ENCODE measurements at regions not wholly inside any gene's neighbourhood (a gene's known extent, or its start where the extent isn't known, plus 50 kb on each side); places are given as distances from the start of the nearest gene placed in this dataset.
"Not testable (repeated sequence)": the region's sequence is repeated elsewhere in the genome, so short reads cannot be mapped to it uniquely, and the experiment has no call there.

DNA sequence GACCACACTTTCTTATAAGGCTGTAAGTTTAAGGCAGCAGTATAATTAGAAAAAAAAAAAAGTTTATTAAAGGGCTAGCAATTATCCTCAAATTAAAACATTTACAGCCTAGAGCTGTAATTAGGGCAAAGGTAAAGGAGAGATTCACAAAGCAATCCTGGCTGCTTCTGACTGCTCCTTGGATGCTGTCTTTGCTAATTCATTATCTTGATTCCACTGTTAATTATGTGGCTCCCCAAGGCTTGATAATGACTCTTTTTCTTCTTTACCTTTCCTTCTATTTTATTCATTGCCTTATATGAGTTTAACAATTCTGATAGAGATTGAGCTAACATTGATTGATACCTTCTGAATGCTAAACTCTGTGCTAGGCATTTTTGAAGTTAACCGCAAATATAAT is 476.5 kb downstream of the DTWD2 start:
- Histone ChIP-seq H3K4me3 (no peak overlapping the region), H3K36me3 (no peaks in the 10 kb centered on the region), H3K9me3 (replicated peaks) (peaks cover 2% of the 10 kb centered on the region; the same call in 1 of the 2 replicates), H3K27me3 (replicated peaks) (no peaks in the 10 kb centered on the region), H3K4me1 (replicated peaks) (no peaks in the 10 kb centered on the region), H3K27ac (no peak overlapping the region)
- no peak for DNase-seq (ENCODE audit: low read depth in 1 of 2, low spot score in 2 of 2)

DNA sequence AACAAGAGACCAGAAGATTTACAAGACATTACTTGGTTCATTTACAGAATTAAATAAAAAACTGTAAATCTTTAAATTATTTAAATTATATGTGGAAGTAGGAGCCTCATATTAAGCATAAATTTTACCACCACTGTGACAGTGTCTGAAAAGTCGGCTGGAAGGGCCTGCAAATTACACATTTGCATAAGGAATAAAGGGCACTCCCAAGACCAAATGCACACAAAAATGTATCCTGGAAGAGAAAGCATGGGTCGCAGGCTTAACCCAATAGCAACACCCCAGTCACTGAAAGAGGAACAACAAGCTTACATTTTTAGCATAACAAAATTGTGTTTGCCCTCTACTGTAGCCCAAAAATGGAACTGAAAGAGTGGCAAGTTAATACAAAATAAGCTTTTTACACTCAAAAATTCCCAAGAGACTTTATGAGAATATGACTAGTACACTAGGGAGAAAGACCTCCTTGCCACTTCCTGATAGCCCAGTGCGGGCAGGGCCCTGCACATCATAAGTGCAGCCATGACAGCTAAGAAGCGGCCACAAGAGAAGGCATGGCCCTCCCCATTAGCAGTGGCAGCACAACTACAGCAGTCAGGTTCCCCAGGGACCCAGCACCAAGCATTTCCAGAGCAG is 482.0 kb downstream of the DTWD2 start:
- Histone ChIP-seq H3K27me3 (replicated peaks) (no peaks in the 10 kb centered on the region), H3K27ac (no peak overlapping the region), H3K36me3 (no peaks in the 10 kb centered on the region), H3K4me1 (replicated peaks) (no peaks in the 10 kb centered on the region), H3K4me3 (no peak overlapping the region), H3K9me3 (replicated peaks) (peaks cover 21% of the 10 kb centered on the region)
- no peak for DNase-seq (ENCODE audit: low read depth in 1 of 2, low spot score in 2 of 2)

DNA sequence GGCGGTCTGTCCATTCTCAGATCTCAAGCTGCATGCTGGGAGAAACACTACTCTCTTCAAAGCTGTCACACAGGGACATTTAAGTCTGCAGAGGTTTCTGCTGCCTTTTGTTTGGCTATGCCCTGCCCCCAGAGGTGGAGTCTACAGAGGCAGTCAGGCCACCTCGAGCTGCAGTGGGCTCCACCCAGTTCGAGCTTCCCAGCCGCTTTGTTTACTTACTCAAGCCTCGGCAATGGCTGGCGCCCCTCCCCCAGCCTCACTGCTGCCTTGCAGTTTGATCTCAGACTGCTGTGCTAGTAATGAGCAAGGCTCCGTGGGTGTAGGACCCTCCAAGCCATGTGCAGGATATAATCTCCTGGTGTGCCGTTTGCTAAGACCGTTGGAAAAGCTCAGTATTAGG is 486.1 kb downstream of the DTWD2 start:
- H3K9me3 ChIP-seq (replicated peaks): peaks cover 19% of the 10 kb centered on the region
- H3K27me3 ChIP-seq (replicated peaks); DNase-seq (ENCODE audit: low read depth in 1 of 2, low spot score in 2 of 2); H3K4me1 ChIP-seq (replicated peaks); H3K4me3 ChIP-seq; H3K36me3 ChIP-seq; H3K27ac ChIP-seq: not testable (repeated sequence)

DNA sequence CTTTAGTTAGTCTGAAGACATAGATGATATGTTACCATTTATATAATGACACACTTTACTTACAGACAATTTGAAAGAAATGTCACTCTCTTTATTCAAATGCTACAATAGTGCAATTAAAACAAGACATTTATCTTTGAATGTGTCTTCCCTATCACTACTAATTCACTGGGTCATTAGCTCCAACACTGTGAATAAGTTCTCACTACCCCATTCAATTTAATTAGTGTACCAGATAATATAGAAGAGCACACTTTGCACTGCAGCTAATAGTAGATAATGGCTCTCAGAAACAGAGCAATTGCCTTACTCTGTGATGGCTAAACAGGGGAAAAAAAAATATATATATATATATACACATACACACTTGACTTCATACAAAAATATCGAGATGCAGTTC is 497.0 kb downstream of the DTWD2 start:
- no peak for DNase-seq (ENCODE audit: low read depth in 1 of 2, low spot score in 2 of 2)
- no peaks in the 10 kb centered on the region for H3K36me3 ChIP-seq
- no peak overlapping the region for H3K27ac ChIP-seq
- H3K27me3 ChIP-seq (replicated peaks): no peaks in the 10 kb centered on the region
- no peaks in the 10 kb centered on the region for H3K4me1 ChIP-seq (replicated peaks)
- H3K4me3 ChIP-seq: no peak overlapping the region
- peaks cover 8% of the 10 kb centered on the region; the same call in 1 of the 2 replicates for H3K9me3 ChIP-seq (replicated peaks)

DNA sequence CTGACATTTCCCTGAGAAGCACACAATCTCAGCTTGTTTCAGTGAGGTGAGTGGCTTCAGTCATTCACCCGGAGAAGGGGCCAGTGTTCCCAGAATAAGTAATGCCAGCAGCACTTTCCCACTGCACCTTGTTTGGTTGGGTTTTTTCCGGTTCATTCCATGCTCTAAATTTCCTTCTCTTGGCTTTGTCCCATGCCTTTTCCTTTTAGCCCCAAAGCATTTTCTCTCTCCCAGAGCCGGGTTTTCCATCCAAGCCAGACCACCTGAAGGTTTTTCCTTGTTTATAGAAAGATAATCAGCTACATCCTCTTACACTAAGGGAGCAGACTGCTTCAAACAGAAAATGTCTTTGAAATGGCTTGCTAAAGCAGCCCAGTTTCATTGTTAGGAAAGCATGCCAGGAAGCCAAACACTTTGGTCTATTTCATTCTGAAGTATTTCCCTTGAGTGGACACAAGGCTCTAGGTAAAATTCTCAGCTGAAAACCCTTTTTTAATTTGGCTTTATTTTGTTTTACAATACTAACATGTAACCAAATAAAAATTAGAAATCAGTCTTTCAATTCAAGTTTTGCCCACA is 501.6 kb downstream of the DTWD2 start:
- DNase-seq (ENCODE audit: low read depth in 1 of 2, low spot score in 2 of 2): no peak
- no peaks in the 10 kb centered on the region for H3K36me3 ChIP-seq
- 0 out of 2 replicates have a peak, but pooled peaks cover 10% of the 10 kb centered on the region for H3K9me3 ChIP-seq (replicated peaks)
- no peak overlapping the region for H3K4me3 ChIP-seq
- H3K27ac ChIP-seq: no peak overlapping the region
- no peaks in the 10 kb centered on the region for H3K4me1 ChIP-seq (replicated peaks)
- no peaks in the 10 kb centered on the region for H3K27me3 ChIP-seq (replicated peaks)

DNA sequence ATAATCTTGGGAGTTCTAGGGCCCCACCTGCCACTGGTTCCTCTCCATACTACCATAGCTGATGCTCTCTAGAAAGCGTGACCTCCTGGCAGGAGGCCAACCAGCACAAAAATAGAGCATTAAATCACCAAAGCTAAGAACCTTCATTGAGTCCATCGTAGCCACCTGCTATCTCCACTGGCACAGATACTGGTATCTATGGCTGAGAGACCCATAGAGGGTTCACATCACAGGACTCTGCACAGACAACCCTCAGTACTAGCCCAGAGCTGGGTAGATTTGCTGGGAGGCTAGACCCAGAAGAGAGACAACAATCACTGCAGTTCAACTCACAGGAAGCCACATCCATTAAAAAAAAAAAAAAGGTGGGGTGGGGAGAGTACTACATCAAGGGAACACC is 509.1 kb downstream of the DTWD2 start:
- Histone ChIP-seq H3K4me3 (no peak overlapping the region), H3K27ac (no peak overlapping the region), H3K27me3 (replicated peaks) (no peaks in the 10 kb centered on the region), H3K4me1 (replicated peaks) (no peaks in the 10 kb centered on the region), H3K36me3 (no peaks in the 10 kb centered on the region), H3K9me3 (replicated peaks) (peaks cover under 1% of the 10 kb centered on the region; the same call in 1 of the 2 replicates)
- no peak for DNase-seq (ENCODE audit: low read depth in 1 of 2, low spot score in 2 of 2)

DNA sequence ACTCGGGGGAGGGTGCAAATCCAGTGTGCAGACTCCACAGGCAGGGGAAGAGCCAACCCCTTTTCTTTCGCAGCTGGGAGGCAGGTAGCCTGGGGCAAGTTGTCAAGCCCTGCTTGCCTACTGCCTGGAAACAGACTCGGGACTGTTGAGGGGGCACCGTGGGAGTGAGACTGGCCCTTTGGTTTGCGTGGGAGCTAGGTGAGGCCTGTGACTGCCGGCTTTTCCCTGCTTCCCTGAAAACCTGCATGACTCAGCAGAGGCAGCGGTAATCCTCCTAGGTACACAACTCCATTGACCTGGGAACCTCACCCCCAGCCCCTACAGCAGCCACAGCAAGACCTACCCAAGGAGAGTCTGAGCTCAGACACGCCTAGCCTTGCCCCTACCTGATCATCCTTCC is 509.5 kb downstream of the DTWD2 start:
- H3K27me3 ChIP-seq (replicated peaks): no peaks in the 10 kb centered on the region
- H3K4me1 ChIP-seq (replicated peaks): no peaks in the 10 kb centered on the region
- no peaks in the 10 kb centered on the region for H3K36me3 ChIP-seq
- no peaks in the 10 kb centered on the region; the same call in 1 of the 2 replicates for H3K9me3 ChIP-seq (replicated peaks)
- no peak overlapping the region for H3K27ac ChIP-seq
- no peak for DNase-seq (ENCODE audit: low read depth in 1 of 2, low spot score in 2 of 2)
- H3K4me3 ChIP-seq: no peak overlapping the region

DNA sequence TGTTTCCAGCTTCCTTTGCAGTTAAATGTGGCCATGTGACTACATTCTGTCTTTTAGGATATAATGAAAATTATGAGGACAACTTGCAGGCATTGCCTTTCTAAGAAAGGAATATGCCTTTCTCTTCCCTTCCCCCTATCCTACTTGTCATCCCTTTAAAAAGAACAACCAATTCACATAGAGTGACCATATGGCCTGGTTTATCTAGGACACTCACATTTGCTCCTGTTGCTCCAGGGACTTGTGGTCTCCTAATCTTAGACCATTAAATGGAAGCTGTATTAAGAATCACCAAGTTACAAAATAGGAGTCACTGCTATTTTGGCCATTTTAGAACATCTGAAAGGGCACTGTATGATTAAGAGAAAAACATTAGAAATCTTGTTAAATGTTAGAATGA is 520.3 kb downstream of the DTWD2 start:
- Histone ChIP-seq H3K27ac (no peak overlapping the region), H3K27me3 (replicated peaks) (no peaks in the 10 kb centered on the region), H3K36me3 (no peaks in the 10 kb centered on the region), H3K9me3 (replicated peaks) (no peaks in the 10 kb centered on the region), H3K4me1 (replicated peaks) (no peaks in the 10 kb centered on the region), H3K4me3 (no peak overlapping the region)
- DNase-seq (ENCODE audit: low read depth in 1 of 2, low spot score in 2 of 2): no peak

DNA sequence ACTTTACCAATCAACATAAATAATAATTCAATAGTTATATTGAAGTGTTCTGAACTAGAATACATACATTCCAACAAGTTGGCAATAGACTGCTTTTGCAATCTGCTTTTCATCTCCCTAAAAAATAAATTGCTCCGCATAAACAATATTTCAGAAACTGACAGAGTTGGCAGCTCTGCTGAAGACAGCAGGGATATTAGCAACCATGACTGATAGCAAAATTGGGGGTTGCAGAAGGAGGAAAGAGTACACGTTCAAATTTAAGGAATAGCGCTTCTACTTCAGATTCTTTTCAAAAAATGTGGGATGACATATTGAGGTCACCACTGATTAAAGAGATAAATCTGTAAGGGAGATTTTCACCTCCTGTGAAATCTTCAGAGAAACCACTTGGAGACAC is 521.2 kb downstream of the DTWD2 start:
- no peak for DNase-seq (ENCODE audit: low read depth in 1 of 2, low spot score in 2 of 2)
- H3K9me3 ChIP-seq (replicated peaks): no peaks in the 10 kb centered on the region

DNA sequence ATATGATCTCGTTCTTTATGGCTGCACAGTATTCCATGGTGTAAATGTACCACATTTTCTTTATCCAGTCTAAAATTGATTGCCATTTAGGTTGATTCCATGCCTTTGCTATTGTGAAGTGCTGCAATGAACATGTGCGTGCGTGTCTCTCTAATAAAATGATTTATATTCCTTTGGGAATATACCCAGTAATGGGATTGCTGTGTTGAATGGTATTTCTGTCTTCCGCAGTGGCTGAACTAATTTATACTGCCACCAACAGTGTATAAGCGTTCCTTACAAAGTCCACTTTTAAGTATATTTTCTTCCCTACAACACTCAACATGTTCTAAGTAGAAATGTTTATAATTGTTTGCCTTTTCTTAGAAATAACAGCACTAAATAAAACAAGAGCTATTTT is 521.9 kb downstream of the DTWD2 start:
- DNase-seq (ENCODE audit: low read depth in 1 of 2, low spot score in 2 of 2): no peak

More for the DNA sequence above, 521.2 kb downstream of the DTWD2 start:
- Histone ChIP-seq H3K27ac (no peak overlapping the region), H3K4me1 (replicated peaks) (no peaks in the 10 kb centered on the region), H3K4me3 (no peak overlapping the region), H3K27me3 (replicated peaks) (no peaks in the 10 kb centered on the region), H3K36me3 (no peaks in the 10 kb centered on the region)

DNA sequence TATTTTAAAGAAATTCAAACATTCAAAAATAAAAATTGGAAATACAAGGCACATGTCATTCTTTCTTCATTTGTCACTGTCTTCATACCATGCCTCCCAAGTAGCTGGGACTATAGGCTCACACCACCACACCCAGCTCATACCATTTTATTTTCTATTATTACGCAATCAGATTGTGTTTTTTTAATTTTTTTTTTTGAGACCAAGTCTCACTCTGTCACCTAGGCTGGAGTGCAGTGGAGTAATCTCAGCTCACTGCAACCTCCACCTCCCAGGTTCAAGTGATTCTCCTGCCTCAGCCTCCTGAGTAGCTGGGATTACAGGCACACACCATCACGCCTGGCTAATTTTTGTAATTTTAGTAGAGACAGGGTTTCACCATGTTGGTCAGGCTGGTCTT is 526.1 kb downstream of the DTWD2 start:
- H3K9me3 ChIP-seq (replicated peaks); H3K36me3 ChIP-seq; H3K4me3 ChIP-seq; DNase-seq (ENCODE audit: low read depth in 1 of 2, low spot score in 2 of 2); H3K27me3 ChIP-seq (replicated peaks); H3K27ac ChIP-seq; H3K4me1 ChIP-seq (replicated peaks): not testable (repeated sequence)

More for the DNA sequence above, 521.9 kb downstream of the DTWD2 start:
- H3K36me3 ChIP-seq: no peaks in the 10 kb centered on the region
- no peak overlapping the region for H3K4me3 ChIP-seq
- no peaks in the 10 kb centered on the region for H3K27me3 ChIP-seq (replicated peaks)
- H3K27ac ChIP-seq: no peak overlapping the region
- 0 out of 2 replicates have a peak, but pooled peaks cover 2% of the 10 kb centered on the region for H3K9me3 ChIP-seq (replicated peaks)
- no peaks in the 10 kb centered on the region for H3K4me1 ChIP-seq (replicated peaks)

DNA sequence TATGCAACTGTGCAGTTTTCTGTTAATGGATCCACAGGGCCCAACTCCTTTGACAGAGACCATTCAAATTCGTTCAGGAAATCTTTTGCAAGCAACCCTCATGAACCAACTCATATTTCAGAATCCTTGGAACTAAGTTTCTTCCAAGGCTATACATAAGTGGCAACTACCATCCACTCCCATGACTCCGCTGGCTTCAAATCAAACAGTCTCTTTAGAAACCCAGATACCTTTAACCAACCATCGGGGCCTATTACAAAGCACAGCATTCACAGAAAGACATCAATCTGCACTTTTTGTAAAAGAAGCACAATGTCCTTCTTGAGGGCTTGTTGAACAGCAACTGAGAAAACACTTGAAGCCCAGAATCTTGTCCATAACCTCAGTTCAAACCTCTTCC is 526.9 kb downstream of the DTWD2 start:
- H3K4me1 ChIP-seq (replicated peaks): no peaks in the 10 kb centered on the region
- no peak overlapping the region for H3K4me3 ChIP-seq
- H3K27me3 ChIP-seq (replicated peaks): no peaks in the 10 kb centered on the region
- H3K27ac ChIP-seq: no peak overlapping the region
- H3K9me3 ChIP-seq (replicated peaks): peaks cover 2% of the 10 kb centered on the region; the same call in 1 of the 2 replicates
- no peak for DNase-seq (ENCODE audit: low read depth in 1 of 2, low spot score in 2 of 2)
- H3K36me3 ChIP-seq: no peaks in the 10 kb centered on the region

DNA sequence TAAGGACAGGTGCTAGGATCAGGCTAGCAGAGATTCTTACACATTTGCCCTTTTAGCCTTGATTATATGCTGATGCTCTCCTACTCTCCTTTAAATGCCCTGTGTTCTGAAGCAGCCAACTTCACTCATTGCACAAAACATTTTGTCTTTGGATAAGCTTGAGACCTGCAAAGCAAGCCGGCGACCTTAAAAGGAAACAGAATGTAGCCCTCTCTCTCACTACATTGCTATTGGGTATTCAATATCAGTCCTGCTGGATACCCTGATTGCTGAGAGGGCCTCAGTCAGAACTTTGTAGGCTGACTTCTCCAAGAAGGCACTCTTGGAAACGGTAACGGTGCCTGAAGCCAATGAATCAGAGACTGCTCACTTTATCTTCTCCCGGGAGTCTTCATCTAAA is 528.9 kb downstream of the DTWD2 start:
- H3K4me3 ChIP-seq: no peak overlapping the region
- H3K4me1 ChIP-seq (replicated peaks): no peaks in the 10 kb centered on the region
- no peaks in the 10 kb centered on the region for H3K36me3 ChIP-seq
- peaks cover 2% of the 10 kb centered on the region; the same call in 1 of the 2 replicates for H3K9me3 ChIP-seq (replicated peaks)
- H3K27me3 ChIP-seq (replicated peaks): no peaks in the 10 kb centered on the region
- DNase-seq (ENCODE audit: low read depth in 1 of 2, low spot score in 2 of 2): no peak
- H3K27ac ChIP-seq: no peak overlapping the region

DNA sequence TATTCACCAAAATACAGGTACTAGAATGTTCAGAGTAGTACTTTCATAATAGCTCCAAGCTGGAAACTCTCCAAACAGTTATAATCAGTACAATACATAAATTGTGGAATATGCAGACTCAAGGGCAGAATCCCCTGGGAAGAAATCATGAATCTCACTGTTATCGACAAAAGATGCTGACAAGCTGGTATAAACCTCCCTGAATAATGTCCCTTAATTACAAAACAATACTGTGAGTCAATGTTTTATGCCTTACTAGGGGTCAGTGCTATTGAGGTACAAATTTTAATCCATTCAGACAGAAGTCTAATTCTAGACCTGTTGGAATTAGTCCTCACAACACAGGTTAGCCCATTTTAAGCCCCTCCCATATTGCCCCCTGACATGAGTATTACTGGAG is 532.3 kb downstream of the DTWD2 start:
- no peak overlapping the region for H3K27ac ChIP-seq
- H3K4me3 ChIP-seq: no peak overlapping the region
- DNase-seq (ENCODE audit: low read depth in 1 of 2, low spot score in 2 of 2): no peak
- H3K27me3 ChIP-seq (replicated peaks): no peaks in the 10 kb centered on the region
- no peaks in the 10 kb centered on the region for H3K4me1 ChIP-seq (replicated peaks)
- H3K9me3 ChIP-seq (replicated peaks): peaks cover 3% of the 10 kb centered on the region; the same call in 1 of the 2 replicates
- H3K36me3 ChIP-seq: no peaks in the 10 kb centered on the region

Data from SJSA1 (cell line).